NOMO-1 treated with dmso at 0.1 percent for 144 hours (cell line): ENCODE measurements at regions not wholly inside any gene's neighbourhood (a gene's known extent, or its start where the extent isn't known, plus 50 kb on each side); places are given as distances from the start of the nearest gene placed in this dataset.

ENCODE experiments used
- DNase-seq: peaks from one replicate; lab custom pipeline; 2025; ENCODE audit not compliant: unreplicated experiment; lab: John Stamatoyannopoulos, UW

- DNase-seq = no peak
Measured at GRCh38 chr3:124272605-124273151, 280.8 kb upstream of the ROPN1 start.

- DNase-seq = no peak
Measured at GRCh38 chr3:124273651-124274050, 281.7 kb upstream of the ROPN1 start.

GRCh38 chr3:124274051-124274450, 282.1 kb upstream of the ROPN1 start:
- no peak for DNase-seq

GRCh38 chr3:124275412-124275811, 283.5 kb upstream of the ROPN1 start:
- no peak for DNase-seq

- no peak for DNase-seq
Measured at GRCh38 chr3:124276133-124276532, 284.2 kb upstream of the ROPN1 start.

GRCh38 chr3:124276539-124277143, 284.7 kb upstream of the ROPN1 start:
- no peak for DNase-seq

GRCh38 chr3:124277144-124277890, 285.4 kb upstream of the ROPN1 start:
- no peak for DNase-seq

GRCh38 chr3:124281453-124282316, 289.8 kb upstream of the ROPN1 start:
- no peak for DNase-seq

- no peak for DNase-seq
Measured at GRCh38 chr3:124282751-124283651, 291.1 kb upstream of the ROPN1 start.

GRCh38 chr3:124283652-124284023, 291.7 kb upstream of the ROPN1 start:
- DNase-seq = no peak

- DNase-seq = no peak
Measured at GRCh38 chr3:124288996-124289395, 297.1 kb upstream of the ROPN1 start.

GRCh38 chr3:124291008-124291407, 299.1 kb upstream of the ROPN1 start:
- no peak for DNase-seq

GRCh38 chr3:124292329-124292728, 300.4 kb upstream of the ROPN1 start:
- no peak for DNase-seq

GRCh38 chr3:124293584-124293983, 301.7 kb upstream of the ROPN1 start:
- no peak for DNase-seq

GRCh38 chr3:124295362-124295761, 303.4 kb upstream of the ROPN1 start:
- no peak for DNase-seq

- no peak for DNase-seq
Measured at GRCh38 chr3:124296406-124296805, 304.5 kb upstream of the ROPN1 start.

- no peak for DNase-seq
Measured at GRCh38 chr3:124297062-124297980, 305.4 kb upstream of the ROPN1 start.

GRCh38 chr3:124298301-124298700, 306.4 kb upstream of the ROPN1 start:
- no peak for DNase-seq

GRCh38 chr3:124298951-124299350, 307.0 kb upstream of the ROPN1 start:
- no peak for DNase-seq

GRCh38 chr3:124299831-124300230, 307.9 kb upstream of the ROPN1 start:
- no peak for DNase-seq
